CD4-positive, alpha-beta T cell treated with Interleukin-21 for 1 hour (primary cell): ENCODE measurements at regions not wholly inside any gene's neighbourhood (a gene's known extent, or its start where the extent isn't known, plus 50 kb on each side); places are given as distances from the start of the nearest gene placed in this dataset.
"Not testable (repeated sequence)": the region's sequence is repeated elsewhere in the genome, so short reads cannot be mapped to it uniquely, and the experiment has no call there.

Experiments
- DNase-seq: peaks from one replicate; pipeline ENCODE4 v3.0.0-alpha.2; 2020

- no peak for DNase-seq
Measured at GRCh38 chr12:59404109-59404650, 191.6 kb upstream of the SLC16A7 start.

- DNase-seq = peak; percentile 50
Measured at GRCh38 chr12:59403259-59403932, 192.4 kb upstream of the SLC16A7 start.

- DNase-seq = no peak
Measured at GRCh38 chr12:59401862-59402261, 194.0 kb upstream of the SLC16A7 start.

- DNase-seq = no peak
Measured at GRCh38 chr12:59398164-59398563, 197.7 kb upstream of the SLC16A7 start.

GRCh38 chr12:59396919-59397318 is 198.9 kb upstream of the SLC16A7 start:
- no peak for DNase-seq

GRCh38 chr12:59396519-59396918 is 199.3 kb upstream of the SLC16A7 start:
- DNase-seq = no peak

GRCh38 chr12:59395310-59395709 is 200.5 kb upstream of the SLC16A7 start:
- not testable (repeated sequence) for DNase-seq

GRCh38 chr12:59393506-59393905 is 202.3 kb upstream of the SLC16A7 start:
- no peak for DNase-seq

GRCh38 chr12:59389968-59390576 is 205.8 kb upstream of the SLC16A7 start:
- DNase-seq = no peak

GRCh38 chr12:59388694-59389093 is 207.1 kb upstream of the SLC16A7 start:
- DNase-seq = no peak

GRCh38 chr12:59388176-59388575 is 207.7 kb upstream of the SLC16A7 start:
- no peak for DNase-seq

GRCh38 chr12:59386236-59386635 is 209.6 kb upstream of the SLC16A7 start:
- no peak for DNase-seq

GRCh38 chr12:59383079-59383822 is 212.6 kb upstream of the SLC16A7 start:
- no peak for DNase-seq

GRCh38 chr12:59382282-59383078 is 213.3 kb upstream of the SLC16A7 start:
- no peak for DNase-seq

- no peak for DNase-seq
Measured at GRCh38 chr12:59381106-59381505, 214.7 kb upstream of the SLC16A7 start.

GRCh38 chr12:59375633-59376032 is 220.2 kb upstream of the SLC16A7 start:
- DNase-seq = no peak

GRCh38 chr12:59374783-59375182 is 221.0 kb upstream of the SLC16A7 start:
- no peak for DNase-seq

- DNase-seq = no peak
Measured at GRCh38 chr12:59372956-59373355, 222.9 kb upstream of the SLC16A7 start.

- no peak for DNase-seq
Measured at GRCh38 chr12:59370933-59371332, 224.9 kb upstream of the SLC16A7 start.

- no peak for DNase-seq
Measured at GRCh38 chr12:59365133-59365532, 230.7 kb upstream of the SLC16A7 start.

GRCh38 chr12:59357811-59358210 is 238.0 kb upstream of the SLC16A7 start:
- DNase-seq = no peak

GRCh38 chr12:59346248-59346647 is 249.6 kb upstream of the SLC16A7 start:
- DNase-seq = not testable (repeated sequence)

GRCh38 chr12:59345406-59345805 is 250.4 kb upstream of the SLC16A7 start:
- no peak for DNase-seq
